Endothelial cell (in vitro differentiated cells): ENCODE measurements at regions not wholly inside any gene's neighbourhood (a gene's known extent, or its start where the extent isn't known, plus 50 kb on each side); places are given as distances from the start of the nearest gene placed in this dataset.

Experiments used
- DNase-seq: peaks from one replicate; pipeline ENCODE4 v3.0.0; 2021; ENCODE audit warnings: low spot score
- H3K27ac Mint-ChIP-seq: one replicate; pipeline ENCODE4 v1.8.0; 2021; ENCODE audit warnings: mixed read lengths, inconsistent platforms; ENCODE audit not compliant: unreplicated experiment
- H3K27me3 Mint-ChIP-seq: one replicate; pipeline ENCODE4 v1.8.0; 2021; ENCODE audit warnings: mild to moderate bottlenecking, moderate library complexity, mixed read lengths, inconsistent platforms; ENCODE audit not compliant: unreplicated experiment
- H3K36me3 Mint-ChIP-seq: one replicate; pipeline ENCODE4 v1.8.0; 2021; ENCODE audit warnings: mild to moderate bottlenecking, low read depth, mixed read lengths, inconsistent platforms; ENCODE audit not compliant: unreplicated experiment
- H3K4me1 Mint-ChIP-seq: one replicate; pipeline ENCODE4 v1.8.0; 2021; ENCODE audit warnings: mild to moderate bottlenecking, mixed read lengths, inconsistent platforms; ENCODE audit not compliant: unreplicated experiment
- H3K4me3 Mint-ChIP-seq: one replicate; pipeline ENCODE4 v1.8.0; 2021; ENCODE audit warnings: mild to moderate bottlenecking, mixed read lengths, inconsistent platforms; ENCODE audit not compliant: unreplicated experiment
- H3K9me3 Mint-ChIP-seq: one replicate; pipeline ENCODE4 v1.8.0; 2021; ENCODE audit warnings: mixed read lengths, inconsistent platforms; ENCODE audit not compliant: unreplicated experiment
- TF ChIP-seq, protein P1 (sequence below): fragments of 200-600 bp; sonication (generic); IDR thresholded peaks from one replicate; pipeline ENCODE4 v1.5.0; 2021; ENCODE audit warnings: antibody characterized with exemption; ENCODE audit not compliant: unreplicated experiment

- Mint-ChIP-seq H3K27me3 (peaks cover 3% of the 10 kb centered on the region), H3K4me3 (no peak overlapping the region), H3K27ac (no peak overlapping the region), H3K36me3 (peaks cover 3% of the 10 kb centered on the region), H3K4me1 (peaks cover 3% of the 10 kb centered on the region), H3K9me3 (no peaks in the 10 kb centered on the region)
- no peak for DNase-seq
- TF ChIP-seq, protein P1, sequence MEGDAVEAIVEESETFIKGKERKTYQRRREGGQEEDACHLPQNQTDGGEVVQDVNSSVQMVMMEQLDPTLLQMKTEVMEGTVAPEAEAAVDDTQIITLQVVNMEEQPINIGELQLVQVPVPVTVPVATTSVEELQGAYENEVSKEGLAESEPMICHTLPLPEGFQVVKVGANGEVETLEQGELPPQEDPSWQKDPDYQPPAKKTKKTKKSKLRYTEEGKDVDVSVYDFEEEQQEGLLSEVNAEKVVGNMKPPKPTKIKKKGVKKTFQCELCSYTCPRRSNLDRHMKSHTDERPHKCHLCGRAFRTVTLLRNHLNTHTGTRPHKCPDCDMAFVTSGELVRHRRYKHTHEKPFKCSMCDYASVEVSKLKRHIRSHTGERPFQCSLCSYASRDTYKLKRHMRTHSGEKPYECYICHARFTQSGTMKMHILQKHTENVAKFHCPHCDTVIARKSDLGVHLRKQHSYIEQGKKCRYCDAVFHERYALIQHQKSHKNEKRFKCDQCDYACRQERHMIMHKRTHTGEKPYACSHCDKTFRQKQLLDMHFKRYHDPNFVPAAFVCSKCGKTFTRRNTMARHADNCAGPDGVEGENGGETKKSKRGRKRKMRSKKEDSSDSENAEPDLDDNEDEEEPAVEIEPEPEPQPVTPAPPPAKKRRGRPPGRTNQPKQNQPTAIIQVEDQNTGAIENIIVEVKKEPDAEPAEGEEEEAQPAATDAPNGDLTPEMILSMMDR, result no peak
Observed at GRCh38 chr21:27690426-27690825, 723.5 kb upstream of the ADAMTS5 start.

DNA sequence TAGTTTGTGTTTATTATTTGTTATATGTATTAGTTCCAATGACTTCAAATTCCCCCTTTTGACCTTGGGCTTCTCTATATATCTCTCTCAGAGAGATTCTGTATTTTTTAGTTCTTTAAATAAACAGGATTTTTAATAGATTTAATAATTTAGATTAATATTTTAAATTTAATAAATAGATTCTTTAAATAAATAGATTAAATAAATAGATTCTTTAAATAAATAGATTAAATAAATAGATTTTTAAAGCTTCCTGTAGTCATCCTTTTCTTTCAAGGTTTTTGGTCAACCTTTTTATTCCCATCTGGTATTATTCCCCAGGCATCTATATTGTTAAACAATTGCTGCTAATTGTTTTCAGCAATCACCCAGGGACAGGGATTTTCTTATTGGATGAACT, 721.9 kb upstream of the ADAMTS5 start:
- peaks cover 3% of the 10 kb centered on the region for H3K36me3 Mint-ChIP-seq
- H3K4me3 Mint-ChIP-seq, result no peak overlapping the region
- TF ChIP-seq, protein P1, result no peak
- no peak overlapping the region for H3K27ac Mint-ChIP-seq
- peaks cover 3% of the 10 kb centered on the region for H3K27me3 Mint-ChIP-seq
- no peak for DNase-seq
- peaks cover 3% of the 10 kb centered on the region for H3K4me1 Mint-ChIP-seq
- H3K9me3 Mint-ChIP-seq, result no peaks in the 10 kb centered on the region

DNA sequence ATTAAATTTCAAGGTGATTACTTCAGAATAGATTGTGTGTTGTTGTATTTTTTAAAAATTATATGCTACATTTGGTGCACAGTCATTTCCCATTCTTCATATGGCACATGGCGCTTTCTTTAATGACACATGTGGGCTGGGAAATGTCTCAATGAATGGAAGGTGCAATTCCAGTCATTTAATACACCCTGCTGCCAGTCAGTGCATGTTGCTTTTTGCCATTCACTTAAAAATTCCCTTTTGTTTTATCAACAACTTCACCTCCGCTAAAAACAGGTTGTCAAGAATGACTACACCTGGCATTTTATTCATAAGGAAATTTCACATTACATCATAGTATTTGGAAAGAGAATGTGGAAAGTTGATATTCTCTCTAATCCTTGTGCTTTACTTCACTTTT, 716.4 kb upstream of the ADAMTS5 start:
- Mint-ChIP-seq H3K4me1 (no peaks in the 10 kb centered on the region), H3K4me3 (no peak overlapping the region), H3K27ac (no peak overlapping the region), H3K27me3 (peaks cover 2% of the 10 kb centered on the region), H3K9me3 (no peaks in the 10 kb centered on the region), H3K36me3 (peaks cover under 1% of the 10 kb centered on the region)
- DNase-seq, result no peak
- TF ChIP-seq, protein P1, result no peak

- no peak overlapping the region for H3K27ac Mint-ChIP-seq
- H3K4me3 Mint-ChIP-seq, result no peak overlapping the region
- H3K27me3 Mint-ChIP-seq, result no peaks in the 10 kb centered on the region
- no peaks in the 10 kb centered on the region for H3K9me3 Mint-ChIP-seq
- no peaks in the 10 kb centered on the region for H3K4me1 Mint-ChIP-seq
- TF ChIP-seq, protein P1, result no peak
- DNase-seq, result no peak
- no peaks in the 10 kb centered on the region for H3K36me3 Mint-ChIP-seq
Observed at GRCh38 chr21:27681841-27682240, 715.0 kb upstream of the ADAMTS5 start.

GRCh38 chr21:27681038-27681437, 714.1 kb upstream of the ADAMTS5 start:
- H3K27ac Mint-ChIP-seq, result no peak overlapping the region
- H3K27me3 Mint-ChIP-seq, result no peaks in the 10 kb centered on the region
- TF ChIP-seq, protein P1, result no peak
- DNase-seq, result no peak
- no peak overlapping the region for H3K4me3 Mint-ChIP-seq
- H3K4me1 Mint-ChIP-seq, result no peaks in the 10 kb centered on the region
- H3K36me3 Mint-ChIP-seq, result no peaks in the 10 kb centered on the region
- H3K9me3 Mint-ChIP-seq, result no peaks in the 10 kb centered on the region
